Fibroblast of villous mesenchyme (primary cell): ENCODE measurements at regions not wholly inside any gene's neighbourhood (a gene's known extent, or its start where the extent isn't known, plus 50 kb on each side); places are given as distances from the start of the nearest gene placed in this dataset.

Experiments
- DNase-seq: peaks from one replicate; pipeline ENCODE4 v3.0.0-alpha.2; 2010; ENCODE audit warnings: low read depth
- H3K4me3 ChIP-seq: 2 replicates; pipeline ENCODE4 v1.5.1; 2011; ENCODE audit warnings: low read depth, mild to moderate bottlenecking, low read length
- CTCF ChIP-seq: IDR thresholded peaks from 2 replicates; pipeline ENCODE4 v1.5.1; 2012; ENCODE audit warnings: low read depth, mild to moderate bottlenecking, low read length; ENCODE audit not compliant: insufficient read depth

DNA sequence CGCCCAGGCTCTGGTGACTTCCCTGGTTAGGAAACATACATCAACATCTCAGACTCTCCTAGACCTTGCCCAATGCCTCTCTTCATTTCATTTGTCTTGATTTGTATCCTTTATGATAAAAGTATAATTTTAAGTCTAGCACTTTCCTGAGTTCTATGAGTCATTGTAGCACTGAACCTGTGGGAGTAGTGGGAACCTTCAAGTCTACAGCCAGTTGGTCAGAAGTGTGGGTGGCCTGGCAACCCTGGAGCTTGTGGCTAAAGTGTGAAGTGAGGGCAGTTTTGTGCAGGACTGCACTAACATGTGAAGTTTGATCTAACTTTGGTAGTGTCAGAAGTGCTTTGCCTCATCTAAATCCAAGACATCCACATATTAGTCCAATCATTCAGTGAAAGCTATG, 259.3 kb upstream of the IGFBP7 start:
- TF ChIP-seq CTCF, result no peak
- H3K4me3 ChIP-seq, result no peak overlapping the region
- no peak for DNase-seq

DNA sequence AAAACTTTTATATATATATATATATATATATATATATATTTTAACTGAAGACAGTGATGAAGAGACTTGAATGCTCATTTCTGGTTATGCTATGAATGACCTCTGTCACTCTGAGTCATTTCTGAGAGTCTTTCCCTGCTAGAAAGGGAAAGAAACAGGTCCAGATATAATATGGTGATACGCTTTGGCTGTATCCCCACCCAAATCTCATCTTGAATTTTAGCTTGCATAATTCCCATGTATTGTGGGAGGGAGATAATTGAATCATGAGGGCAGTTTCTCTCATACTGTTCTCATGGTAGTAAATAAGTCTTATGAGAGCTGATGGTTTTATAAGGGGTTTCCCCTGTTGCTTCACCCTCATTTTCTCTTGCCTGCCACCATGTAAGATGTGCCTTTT, 254.1 kb upstream of the IGFBP7 start:
- H3K4me3 ChIP-seq, result no peak overlapping the region
- no peak for TF ChIP-seq CTCF
- no peak for DNase-seq

- no peak overlapping the region for H3K4me3 ChIP-seq
- no peak for TF ChIP-seq CTCF
- DNase-seq, result no peak
These were observed 253.2 kb upstream of the IGFBP7 start for GRCh38 chr4:57363346-57363745.

GRCh38 chr4:57360681-57361080, 250.5 kb upstream of the IGFBP7 start:
- TF ChIP-seq CTCF, result no peak

DNA sequence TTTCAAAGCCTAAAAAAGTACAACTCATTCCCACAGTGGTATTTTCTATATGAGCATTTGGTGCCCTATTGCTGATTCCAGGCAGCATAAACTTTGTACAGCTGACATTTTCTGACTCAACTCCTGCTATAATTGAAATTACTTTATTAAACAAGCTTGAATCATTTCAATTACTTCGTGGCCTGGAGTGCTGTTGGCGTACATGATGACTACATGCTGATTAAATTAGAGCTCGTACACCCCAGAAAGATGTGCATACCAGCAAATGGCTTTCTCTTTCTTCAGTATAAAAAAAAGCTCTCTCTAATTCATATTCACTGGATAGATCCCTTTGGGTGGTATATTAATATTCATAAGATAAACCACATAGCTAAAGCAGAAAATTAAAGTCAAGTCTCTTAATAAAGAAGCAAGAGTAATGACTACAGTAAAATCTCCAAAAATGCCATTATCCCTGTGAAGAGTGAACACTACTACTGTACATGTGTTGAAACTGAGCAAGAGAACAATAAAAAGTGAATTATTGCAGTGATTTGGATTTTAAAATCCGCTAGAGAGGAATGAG, 245.0 kb upstream of the IGFBP7 start:
- no peak for TF ChIP-seq CTCF
- DNase-seq, result no peak
- H3K4me3 ChIP-seq, result no peak overlapping the region

More at GRCh38 chr4:57360681-57361080, 250.5 kb upstream of the IGFBP7 start:
- DNase-seq, result no peak
- H3K4me3 ChIP-seq, result no peak overlapping the region

DNA sequence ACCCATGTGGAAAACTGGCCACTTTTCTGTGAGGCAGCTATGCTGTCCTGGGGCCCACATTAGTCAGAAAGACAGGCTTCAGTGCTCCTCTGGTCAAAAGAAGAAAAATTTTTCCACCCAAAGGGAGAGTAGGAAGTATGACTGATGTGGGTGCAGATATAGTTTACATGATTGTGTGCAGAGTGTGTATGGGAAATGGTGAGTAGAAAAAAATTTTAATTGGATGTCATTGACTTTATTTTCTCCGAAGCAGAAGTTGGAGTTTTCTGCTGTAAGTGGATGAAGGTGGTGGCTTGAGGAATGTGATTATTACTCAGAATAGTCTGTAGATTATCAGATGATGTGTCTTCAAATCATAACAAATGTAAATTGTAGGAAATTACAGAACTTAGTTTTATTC, 241.5 kb upstream of the IGFBP7 start:
- DNase-seq, result no peak
- no peak overlapping the region for H3K4me3 ChIP-seq
- TF ChIP-seq CTCF, result no peak

- no peak overlapping the region for H3K4me3 ChIP-seq
- no peak for DNase-seq
- TF ChIP-seq CTCF, result no peak
These were observed 234.1 kb upstream of the IGFBP7 start for GRCh38 chr4:57344296-57344695.
